GM12878 (cell line): ENCODE measurements at regions not wholly inside any gene's neighbourhood (a gene's known extent, or its start where the extent isn't known, plus 50 kb on each side); places are given as distances from the start of the nearest gene placed in this dataset.

Experiments used
- ATAC-seq: fragments of 200-7000 bp; cut with Tn5 transposase; 3 replicates; pipeline ENCODE4 v1.9.1; 2020; ENCODE audit warnings: mild to moderate bottlenecking, moderate library complexity
- BruUV-seq: library from RNA; stranded (reverse); fragments of 400-500 nt; replicated peaks from 2 replicates; lab custom pipeline; 2021; lab: Mats Ljungman, UMichigan
- CTCF ChIA-PET: fragments of 300-600 bp; sonication (Branson Sonifier 250); formaldehyde crosslinking; extraction: SDS; loops from one replicate; lab custom pipeline; 2021; ENCODE audit warnings: inconsistent platforms; lab: Yijun Ruan, JAX
- POLR2A ChIA-PET: fragments of 350-600 bp; formaldehyde crosslinking; extraction: SDS; loops from one replicate; lab custom pipeline; 2021; ENCODE audit warnings: inconsistent platforms; lab: Charles Lee
- RAD21 ChIA-PET: fragments of 300-600 bp; sonication (Branson Sonifier 250); formaldehyde crosslinking; loops from one replicate; lab custom pipeline; 2023; ENCODE audit warnings: antibody characterized with exemption; ENCODE audit not compliant: unreplicated experiment; lab: Charles Lee
- SMC1A ChIA-PET: fragments of 300-600 bp; sonication (Branson Sonifier 250); formaldehyde crosslinking; loops from one replicate; lab custom pipeline; 2023; ENCODE audit not compliant: unreplicated experiment, uncharacterized antibody; lab: Charles Lee
- DNase-seq: peaks from one replicate; pipeline ENCODE4 v3.0.0-alpha.2; 2011; ENCODE audit warnings: low read depth, low spot score
- FAIRE-seq: peaks from 3 replicates; lab custom pipeline; 2011; peaks lifted over from hg19 to GRCh38; lab: Jason Lieb, UNC
- H2AFZ ChIP-seq: 2 replicates; pipeline ENCODE4 v1.6.0; 2011; ENCODE audit warnings: low read depth, low read length, control low read depth; ENCODE audit not compliant: control insufficient read depth
- H3K27ac ChIP-seq: 2 replicates; pipeline ENCODE4 v1.5.1; 2011; ENCODE audit warnings: control low read depth; ENCODE audit not compliant: control insufficient read depth, insufficient read depth
- H3K27me3 ChIP-seq, 2 experiments: replicated peaks in 1 of 2; 2 replicates each; pipeline versions ENCODE4 v1.6.0 to v1.6.1; 2011; ENCODE audit warnings: low read length in 1 of 2; ENCODE audit not compliant: control insufficient read depth in 2 of 2, insufficient read depth in 2 of 2
- H3K36me3 ChIP-seq, 2 experiments: 2 replicates each; pipeline ENCODE4 v1.5.1; 2011; ENCODE audit warnings: low read length in 1 of 2; ENCODE audit not compliant: control insufficient read depth in 2 of 2, insufficient read depth in 2 of 2
- H3K4me1 ChIP-seq: 2 replicates; pipeline ENCODE4 v1.6.1; 2011; ENCODE audit warnings: mild to moderate bottlenecking, low read length, moderate library complexity, mixed read lengths; ENCODE audit not compliant: control insufficient read depth, insufficient read depth
- H3K4me2 ChIP-seq: 2 replicates; pipeline ENCODE4 v1.6.0; 2011; ENCODE audit warnings: control low read depth; ENCODE audit not compliant: control insufficient read depth, insufficient read depth
- H3K4me3 ChIP-seq: fragments of 200-600 bp; sonication (generic); 2 replicates; pipeline ENCODE4 v1.5.1; 2016
- H3K79me2 ChIP-seq: 2 replicates; pipeline ENCODE4 v1.6.0; 2011; ENCODE audit warnings: low read length; ENCODE audit not compliant: control insufficient read depth, insufficient read depth
- H3K9ac ChIP-seq: 2 replicates; pipeline ENCODE4 v1.8.0; 2011; ENCODE audit warnings: low read length, control low read depth, mixed read lengths; ENCODE audit not compliant: control insufficient read depth, insufficient read depth
- H3K9me3 ChIP-seq: replicated peaks from 3 replicates; pipeline ENCODE4 v1.5.1; 2011; ENCODE audit warnings: mild to moderate bottlenecking, low read length; ENCODE audit not compliant: control insufficient read depth, insufficient read depth
- H4K20me1 ChIP-seq: 2 replicates; pipeline ENCODE4 v1.6.0; 2011; ENCODE audit not compliant: control insufficient read depth, insufficient read depth
- GABPA ChIP-seq: IDR thresholded peaks from 2 replicates; pipeline ENCODE4 v1.6.1; 2014; ENCODE audit warnings: antibody characterized with exemption, low read depth, mild to moderate bottlenecking, inconsistent platforms
- IKZF1 ChIP-seq: fragments of 450-650 bp; conservative IDR thresholded peaks from 2 replicates; pipeline ENCODE4 v1.6.1; 2017; ENCODE audit warnings: antibody characterized with exemption, mild to moderate bottlenecking
- IRF4 ChIP-seq: IDR thresholded peaks from 2 replicates; pipeline ENCODE4 v1.6.1; 2011; ENCODE audit warnings: low read depth, low read length
- RBBP5 ChIP-seq: fragments of 200-600 bp; sonication (generic); conservative IDR thresholded peaks from 2 replicates; pipeline ENCODE4 v1.6.1; 2016
- SMARCA5 ChIP-seq: fragments of 450-650 bp; IDR thresholded peaks from 2 replicates; pipeline ENCODE4 v1.6.1; 2017; ENCODE audit warnings: mild to moderate bottlenecking
- STAT1 ChIP-seq: fragments of 450-650 bp; conservative IDR thresholded peaks from 2 replicates; pipeline ENCODE4 v1.6.1; 2014; ENCODE audit warnings: antibody characterized with exemption, mild to moderate bottlenecking
- TCF3 ChIP-seq: IDR thresholded peaks from 2 replicates; pipeline ENCODE4 v1.6.1; 2012; ENCODE audit warnings: low read depth, mild to moderate bottlenecking, low read length, borderline replicate concordance; ENCODE audit not compliant: insufficient read depth
- YBX1 ChIP-seq: fragments of 450-650 bp; IDR thresholded peaks from 2 replicates; pipeline ENCODE4 v1.6.1; 2016; ENCODE audit warnings: antibody characterized with exemption
- ZNF207 ChIP-seq: fragments of 450-650 bp; IDR thresholded peaks from 2 replicates; pipeline ENCODE4 v1.6.1; 2014; ENCODE audit warnings: antibody characterized with exemption, mild to moderate bottlenecking, borderline replicate concordance
- ZNF24 ChIP-seq: fragments of 450-650 bp; IDR thresholded peaks from 2 replicates; pipeline ENCODE4 v1.6.1; 2017; ENCODE audit warnings: antibody characterized with exemption, mild to moderate bottlenecking
- WGBS: methylation state at CpG from one replicate; pipeline ENCODE4 v1.1.6; 2016; ENCODE audit warnings: low lambda C conversion rate; ENCODE audit not compliant: insufficient replicate concordance, insufficient coverage; ENCODE audit errors: missing lambda C conversion rate; 5-methylcytosine and 5-hydroxymethylcytosine counted together
- in situ Hi-C: fragments of 300-500 bp; cut with MboI; formaldehyde crosslinking; loops from 9 replicates; pipeline ENCODE4 v1.14.3; 2018; ENCODE audit warnings: mixed read lengths
- intact Hi-C: fragments of 100-400 bp; cut with micrococcal nuclease; formaldehyde crosslinking; loops from one replicate; pipeline ENCODE4 v1.14.2; 2022; ENCODE audit not compliant: unreplicated experiment
- TF ChIP-seq, protein P1 (sequence below): fragments of 150-350 bp; IDR thresholded peaks from 2 replicates; pipeline ENCODE4 v1.6.1; 2014; ENCODE audit warnings: mild to moderate bottlenecking, low read depth, low read length
- TF ChIP-seq, protein P2 (sequence below), 3 experiments: IDR thresholded peaks in 2 of 3; conservative IDR thresholded peaks in 1 of 3; 2 replicates each; pipeline ENCODE4 v1.5.1; 2011; ENCODE audit warnings: low read depth in 3 of 3, low read length in 3 of 3, mild to moderate bottlenecking in 3 of 3, control low read depth in 2 of 3, moderate library complexity in 2 of 3, inconsistent platforms in 1 of 3, mixed read lengths in 1 of 3; ENCODE audit not compliant: control insufficient read depth in 2 of 3, insufficient read depth in 1 of 3; ENCODE audit errors: extremely low read depth in 1 of 3
- TF ChIP-seq, protein P3 (sequence below): fragments of 450-650 bp; IDR thresholded peaks from 2 replicates; pipeline ENCODE4 v1.6.1; 2016; ENCODE audit warnings: mild to moderate bottlenecking
- TF ChIP-seq, protein P4 (sequence below): IDR thresholded peaks from 2 replicates; pipeline ENCODE4 v1.6.1; 2012; ENCODE audit warnings: low read depth, low read length, improper control_type of control experiment

DNA sequence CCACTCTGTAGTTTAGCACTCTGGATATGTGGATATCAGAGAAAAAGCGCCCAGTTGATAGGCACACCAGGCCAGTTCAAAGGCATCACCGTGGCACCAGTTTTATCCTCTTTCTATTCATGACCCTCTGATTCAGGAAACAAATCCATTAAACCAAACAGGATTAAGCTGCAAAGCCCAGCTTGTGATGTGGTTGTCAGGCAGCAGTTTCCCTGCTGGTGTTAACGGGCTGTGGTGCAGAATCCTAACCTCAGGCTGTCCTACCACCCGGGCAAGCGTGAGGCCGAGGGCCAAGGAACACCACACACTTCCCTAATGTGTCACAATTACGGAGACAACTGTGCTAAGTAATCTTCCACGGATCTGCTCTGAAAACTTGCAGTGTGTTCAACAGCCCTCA lies 209.1 kb downstream of the OLFM4 start:
- Histone ChIP-seq H3K4me1 (no peaks in the 10 kb centered on the region), H3K9me3 (no peaks in the 10 kb centered on the region), H3K36me3 (no peaks in the 10 kb centered on the region), H3K9ac (no peak overlapping the region), H3K4me3 (no peak overlapping the region), H3K4me2 (no peak overlapping the region), H3K79me2 (no peaks in the 10 kb centered on the region), H3K27ac (no peak overlapping the region), H3K27me3 (no peaks in the 10 kb centered on the region), H4K20me1 (no peaks in the 10 kb centered on the region), H2AFZ (no peak overlapping the region)
- intact Hi-C loops: no loop called here
- SMC1A ChIA-PET: no interaction called here
- BruUV-seq: no TSS peak
- ATAC-seq (no peak), DNase-seq (no peak), FAIRE-seq (no peak)
- in situ Hi-C loops: no loop called here
- RAD21 ChIA-PET: no interaction called here
- CTCF ChIA-PET: no interaction called here
- TF ChIP-seq, protein P1, sequence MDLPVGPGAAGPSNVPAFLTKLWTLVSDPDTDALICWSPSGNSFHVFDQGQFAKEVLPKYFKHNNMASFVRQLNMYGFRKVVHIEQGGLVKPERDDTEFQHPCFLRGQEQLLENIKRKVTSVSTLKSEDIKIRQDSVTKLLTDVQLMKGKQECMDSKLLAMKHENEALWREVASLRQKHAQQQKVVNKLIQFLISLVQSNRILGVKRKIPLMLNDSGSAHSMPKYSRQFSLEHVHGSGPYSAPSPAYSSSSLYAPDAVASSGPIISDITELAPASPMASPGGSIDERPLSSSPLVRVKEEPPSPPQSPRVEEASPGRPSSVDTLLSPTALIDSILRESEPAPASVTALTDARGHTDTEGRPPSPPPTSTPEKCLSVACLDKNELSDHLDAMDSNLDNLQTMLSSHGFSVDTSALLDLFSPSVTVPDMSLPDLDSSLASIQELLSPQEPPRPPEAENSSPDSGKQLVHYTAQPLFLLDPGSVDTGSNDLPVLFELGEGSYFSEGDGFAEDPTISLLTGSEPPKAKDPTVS: no peak
- TF ChIP-seq IKZF1 (no peak), GABPA (no peak), ZNF24 (no peak), IRF4 (no peak), YBX1 (no peak), ZNF207 (no peak), SMARCA5 (no peak), STAT1 (no peak), RBBP5 (no peak), TCF3 (no peak)
- TF ChIP-seq, protein P2, sequence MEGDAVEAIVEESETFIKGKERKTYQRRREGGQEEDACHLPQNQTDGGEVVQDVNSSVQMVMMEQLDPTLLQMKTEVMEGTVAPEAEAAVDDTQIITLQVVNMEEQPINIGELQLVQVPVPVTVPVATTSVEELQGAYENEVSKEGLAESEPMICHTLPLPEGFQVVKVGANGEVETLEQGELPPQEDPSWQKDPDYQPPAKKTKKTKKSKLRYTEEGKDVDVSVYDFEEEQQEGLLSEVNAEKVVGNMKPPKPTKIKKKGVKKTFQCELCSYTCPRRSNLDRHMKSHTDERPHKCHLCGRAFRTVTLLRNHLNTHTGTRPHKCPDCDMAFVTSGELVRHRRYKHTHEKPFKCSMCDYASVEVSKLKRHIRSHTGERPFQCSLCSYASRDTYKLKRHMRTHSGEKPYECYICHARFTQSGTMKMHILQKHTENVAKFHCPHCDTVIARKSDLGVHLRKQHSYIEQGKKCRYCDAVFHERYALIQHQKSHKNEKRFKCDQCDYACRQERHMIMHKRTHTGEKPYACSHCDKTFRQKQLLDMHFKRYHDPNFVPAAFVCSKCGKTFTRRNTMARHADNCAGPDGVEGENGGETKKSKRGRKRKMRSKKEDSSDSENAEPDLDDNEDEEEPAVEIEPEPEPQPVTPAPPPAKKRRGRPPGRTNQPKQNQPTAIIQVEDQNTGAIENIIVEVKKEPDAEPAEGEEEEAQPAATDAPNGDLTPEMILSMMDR (IDR thresholded peaks at IDR 0.05 in 2 of 3, conservative IDR thresholded peaks at IDR 0.05 in 1 of 3; ENCODE audit: control insufficient read depth in 2 of 3, extremely low read depth in 1 of 3, insufficient read depth in 1 of 3, low read depth in 3 of 3, low read length in 3 of 3): no peak
- TF ChIP-seq, protein P3, sequence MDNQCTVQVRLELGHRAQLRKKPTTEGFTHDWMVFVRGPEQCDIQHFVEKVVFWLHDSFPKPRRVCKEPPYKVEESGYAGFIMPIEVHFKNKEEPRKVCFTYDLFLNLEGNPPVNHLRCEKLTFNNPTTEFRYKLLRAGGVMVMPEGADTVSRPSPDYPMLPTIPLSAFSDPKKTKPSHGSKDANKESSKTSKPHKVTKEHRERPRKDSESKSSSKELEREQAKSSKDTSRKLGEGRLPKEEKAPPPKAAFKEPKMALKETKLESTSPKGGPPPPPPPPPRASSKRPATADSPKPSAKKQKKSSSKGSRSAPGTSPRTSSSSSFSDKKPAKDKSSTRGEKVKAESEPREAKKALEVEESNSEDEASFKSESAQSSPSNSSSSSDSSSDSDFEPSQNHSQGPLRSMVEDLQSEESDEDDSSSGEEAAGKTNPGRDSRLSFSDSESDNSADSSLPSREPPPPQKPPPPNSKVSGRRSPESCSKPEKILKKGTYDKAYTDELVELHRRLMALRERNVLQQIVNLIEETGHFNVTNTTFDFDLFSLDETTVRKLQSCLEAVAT: no peak
- TF ChIP-seq, protein P4, sequence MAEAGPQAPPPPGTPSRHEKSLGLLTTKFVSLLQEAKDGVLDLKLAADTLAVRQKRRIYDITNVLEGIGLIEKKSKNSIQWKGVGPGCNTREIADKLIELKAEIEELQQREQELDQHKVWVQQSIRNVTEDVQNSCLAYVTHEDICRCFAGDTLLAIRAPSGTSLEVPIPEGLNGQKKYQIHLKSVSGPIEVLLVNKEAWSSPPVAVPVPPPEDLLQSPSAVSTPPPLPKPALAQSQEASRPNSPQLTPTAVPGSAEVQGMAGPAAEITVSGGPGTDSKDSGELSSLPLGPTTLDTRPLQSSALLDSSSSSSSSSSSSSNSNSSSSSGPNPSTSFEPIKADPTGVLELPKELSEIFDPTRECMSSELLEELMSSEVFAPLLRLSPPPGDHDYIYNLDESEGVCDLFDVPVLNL: no peak
- 19% methylated on average over 8 of the region's 8 CpGs for WGBS
- POLR2A ChIA-PET: no interaction called here
